DOHH2 (cell line): ENCODE measurements at regions not wholly inside any gene's neighbourhood (a gene's known extent, or its start where the extent isn't known, plus 50 kb on each side); places are given as distances from the start of the nearest gene placed in this dataset.

Experiments used
- H3F3A ChIP-seq: fragments of 200-600 bp; sonication (generic), shearing (Covaris generic); 2 replicates; pipeline ENCODE4 v1.6.0; 2016; ENCODE audit warnings: antibody characterized with exemption, mild to moderate bottlenecking; ENCODE audit not compliant: control insufficient read depth, insufficient read depth
- H3K27ac ChIP-seq: fragments of 200-600 bp; sonication (generic); 2 replicates; pipeline ENCODE4 v1.5.1; 2014; ENCODE audit warnings: low read depth, mild to moderate bottlenecking, low read length, moderate library complexity
- H3K27me3 ChIP-seq: fragments of 200-600 bp; sonication (generic); 2 replicates; pipeline ENCODE4 v1.6.1; 2014; ENCODE audit warnings: mild to moderate bottlenecking, low read length, mixed read lengths; ENCODE audit not compliant: control insufficient read depth
- H3K36me3 ChIP-seq: fragments of 200-600 bp; sonication (generic); 2 replicates; pipeline ENCODE4 v1.6.1; 2014; ENCODE audit warnings: mild to moderate bottlenecking, low read length, moderate library complexity, mixed read lengths; ENCODE audit not compliant: control insufficient read depth
- H3K4me1 ChIP-seq: fragments of 200-600 bp; sonication (generic); 2 replicates; pipeline ENCODE4 v1.6.1; 2014; ENCODE audit warnings: mild to moderate bottlenecking, low read length, mixed read lengths; ENCODE audit not compliant: control insufficient read depth
- H3K4me2 ChIP-seq: fragments of 200-600 bp; sonication (generic); 2 replicates; pipeline ENCODE4 v1.6.0; 2014; ENCODE audit warnings: mild to moderate bottlenecking, low read length, moderate library complexity
- H3K4me3 ChIP-seq: fragments of 200-600 bp; sonication (generic); 2 replicates; pipeline ENCODE4 v1.5.1; 2014; ENCODE audit warnings: mild to moderate bottlenecking, low read length, mixed read lengths
- H3K79me2 ChIP-seq: fragments of 200-600 bp; sonication (generic); 2 replicates; pipeline ENCODE4 v1.6.1; 2014; ENCODE audit warnings: mild to moderate bottlenecking, low read length, mixed read lengths; ENCODE audit not compliant: control insufficient read depth
- H3K9me2 ChIP-seq: fragments of 200-600 bp; sonication (generic); replicated peaks from 2 replicates; pipeline ENCODE4 v1.6.1; 2014; ENCODE audit warnings: mild to moderate bottlenecking, low read length, mixed read lengths; ENCODE audit not compliant: control insufficient read depth
- H3K9me3 ChIP-seq: fragments of 200-600 bp; sonication (generic); 2 replicates; pipeline ENCODE4 v1.6.1; 2014; ENCODE audit warnings: antibody characterized with exemption, low read length, mixed read lengths; ENCODE audit not compliant: control insufficient read depth, insufficient read depth
- H4K20me1 ChIP-seq: fragments of 200-600 bp; sonication (generic); 2 replicates; pipeline ENCODE4 v1.6.0; 2014; ENCODE audit warnings: low read depth, mild to moderate bottlenecking, antibody characterized with exemption, low read length, moderate library complexity; ENCODE audit not compliant: control insufficient read depth, insufficient read depth
- EZH2phosphoT487 ChIP-seq: fragments of 200-600 bp; sonication (generic); IDR thresholded peaks from 2 replicates; pipeline ENCODE4 v1.6.1; 2017; ENCODE audit warnings: borderline replicate concordance, mild to moderate bottlenecking, antibody characterized with exemption, low read length, moderate library complexity, mixed read lengths
- TF ChIP-seq, protein P1 (sequence below): fragments of 200-600 bp; sonication (generic); IDR thresholded peaks from one replicate; pipeline ENCODE4 v1.5.1; 2014; ENCODE audit warnings: antibody characterized with exemption, mild to moderate bottlenecking, low read depth, low read length; ENCODE audit not compliant: poor library complexity, severe bottlenecking

GRCh38 chr6:111925296-111925695 lies 52.0 kb upstream of the FYN start:
- Histone ChIP-seq H3K79me2 (no peaks in the 10 kb centered on the region), H3K27me3 (peaks cover 33% of the 10 kb centered on the region), H3K4me3 (no peak overlapping the region), H3K4me2 (no peak overlapping the region), H3F3A (no peaks in the 10 kb centered on the region), H3K27ac (no peak overlapping the region), H3K36me3 (no peaks in the 10 kb centered on the region), H4K20me1 (no peaks in the 10 kb centered on the region), H3K4me1 (no peaks in the 10 kb centered on the region), H3K9me2 (no peaks in the 10 kb centered on the region), H3K9me3 (no peaks in the 10 kb centered on the region)
- no peak for TF ChIP-seq EZH2phosphoT487
- TF ChIP-seq, protein P1, sequence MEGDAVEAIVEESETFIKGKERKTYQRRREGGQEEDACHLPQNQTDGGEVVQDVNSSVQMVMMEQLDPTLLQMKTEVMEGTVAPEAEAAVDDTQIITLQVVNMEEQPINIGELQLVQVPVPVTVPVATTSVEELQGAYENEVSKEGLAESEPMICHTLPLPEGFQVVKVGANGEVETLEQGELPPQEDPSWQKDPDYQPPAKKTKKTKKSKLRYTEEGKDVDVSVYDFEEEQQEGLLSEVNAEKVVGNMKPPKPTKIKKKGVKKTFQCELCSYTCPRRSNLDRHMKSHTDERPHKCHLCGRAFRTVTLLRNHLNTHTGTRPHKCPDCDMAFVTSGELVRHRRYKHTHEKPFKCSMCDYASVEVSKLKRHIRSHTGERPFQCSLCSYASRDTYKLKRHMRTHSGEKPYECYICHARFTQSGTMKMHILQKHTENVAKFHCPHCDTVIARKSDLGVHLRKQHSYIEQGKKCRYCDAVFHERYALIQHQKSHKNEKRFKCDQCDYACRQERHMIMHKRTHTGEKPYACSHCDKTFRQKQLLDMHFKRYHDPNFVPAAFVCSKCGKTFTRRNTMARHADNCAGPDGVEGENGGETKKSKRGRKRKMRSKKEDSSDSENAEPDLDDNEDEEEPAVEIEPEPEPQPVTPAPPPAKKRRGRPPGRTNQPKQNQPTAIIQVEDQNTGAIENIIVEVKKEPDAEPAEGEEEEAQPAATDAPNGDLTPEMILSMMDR, result no peak

DNA sequence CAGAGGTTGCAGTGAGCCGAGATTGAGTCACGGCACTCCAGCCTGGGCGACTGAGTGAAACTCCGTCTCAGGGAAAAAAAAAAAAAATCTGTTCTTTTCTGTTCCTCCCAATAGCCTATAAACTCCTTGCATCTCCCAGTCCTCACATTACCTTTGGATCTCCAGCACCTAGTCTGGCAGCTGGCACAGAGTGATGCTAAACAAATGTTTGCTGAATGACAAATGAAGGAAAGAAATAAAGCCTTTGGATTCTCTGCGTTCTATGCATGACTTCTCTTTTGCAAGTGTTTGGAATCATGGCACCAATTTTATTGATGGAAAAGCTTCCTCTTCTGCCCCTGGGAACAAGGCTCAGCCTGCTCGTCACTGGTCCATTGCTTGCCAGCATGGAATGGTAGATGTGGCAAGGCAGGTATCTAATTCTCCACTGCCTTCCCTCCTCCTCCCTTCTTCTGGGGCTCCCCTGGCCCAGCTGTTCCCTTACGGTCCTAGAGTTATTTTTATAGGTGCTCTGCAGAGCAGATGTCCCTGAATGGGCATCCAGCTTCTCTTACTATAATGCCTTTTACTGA lies 53.6 kb upstream of the FYN start:
- H4K20me1 ChIP-seq, result no peaks in the 10 kb centered on the region
- H3K79me2 ChIP-seq, result no peaks in the 10 kb centered on the region
- no peak overlapping the region for H3K4me2 ChIP-seq
- no peak overlapping the region for H3K27ac ChIP-seq
- no peaks in the 10 kb centered on the region for H3K4me1 ChIP-seq
- no peak overlapping the region for H3K4me3 ChIP-seq
- H3K27me3 ChIP-seq, result peaks cover 30% of the 10 kb centered on the region
- H3F3A ChIP-seq, result no peaks in the 10 kb centered on the region
- no peaks in the 10 kb centered on the region for H3K36me3 ChIP-seq
- TF ChIP-seq EZH2phosphoT487, result no peak
- TF ChIP-seq, protein P1, result no peak
- no peaks in the 10 kb centered on the region for H3K9me3 ChIP-seq
- no peaks in the 10 kb centered on the region for H3K9me2 ChIP-seq

DNA sequence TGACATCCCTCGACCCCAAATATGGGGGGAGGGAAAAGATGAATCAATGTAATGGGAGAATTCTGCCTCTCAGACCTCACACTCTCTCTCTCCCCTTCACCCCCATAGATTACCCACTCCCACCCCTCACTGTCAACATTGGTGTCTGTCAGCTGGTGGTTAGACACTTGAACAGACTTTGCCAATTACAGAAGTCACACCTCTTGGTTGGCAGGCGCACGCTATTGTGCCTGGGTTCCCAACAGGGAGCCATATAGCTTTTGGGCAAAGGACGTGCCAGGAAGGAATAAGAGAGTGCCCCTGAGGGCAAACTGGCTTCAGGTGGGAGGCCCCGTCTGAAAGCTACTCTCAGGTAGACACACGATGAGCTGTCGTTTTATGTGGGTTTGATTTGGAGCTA lies 54.1 kb upstream of the FYN start:
- H3K4me3 ChIP-seq, result no peak overlapping the region
- no peaks in the 10 kb centered on the region for H3K36me3 ChIP-seq
- peaks cover 30% of the 10 kb centered on the region for H3K27me3 ChIP-seq
- no peaks in the 10 kb centered on the region for H4K20me1 ChIP-seq
- H3K4me1 ChIP-seq, result no peaks in the 10 kb centered on the region
- H3K4me2 ChIP-seq, result no peak overlapping the region
- no peaks in the 10 kb centered on the region for H3K79me2 ChIP-seq
- no peaks in the 10 kb centered on the region for H3K9me2 ChIP-seq
- no peak overlapping the region for H3K27ac ChIP-seq
- no peak for TF ChIP-seq EZH2phosphoT487
- TF ChIP-seq, protein P1, result no peak
- no peaks in the 10 kb centered on the region for H3F3A ChIP-seq
- no peaks in the 10 kb centered on the region for H3K9me3 ChIP-seq
